DND-41 (cell line): ENCODE measurements at regions not wholly inside any gene's neighbourhood (a gene's known extent, or its start where the extent isn't known, plus 50 kb on each side); places are given as distances from the start of the nearest gene placed in this dataset.

Experiments used
- CTCF ChIP-seq: IDR thresholded peaks from 2 replicates; pipeline ENCODE4 v1.5.1; 2012; ENCODE audit warnings: borderline replicate concordance, low read length, moderate library complexity, mild to moderate bottlenecking; ENCODE audit not compliant: poor library complexity, severe bottlenecking; ENCODE audit errors: extremely low read depth
- EZH2 ChIP-seq: IDR thresholded peaks from 3 replicates; pipeline ENCODE4 v1.6.1; 2012; ENCODE audit warnings: borderline replicate concordance, low read depth, mild to moderate bottlenecking, moderate library complexity, low read length, inconsistent platforms; ENCODE audit not compliant: severe bottlenecking

GRCh38 chr5:102608414-102608813, 109.6 kb upstream of the SLCO6A1 start:
- TF ChIP-seq CTCF (no peak), EZH2 (no peak)
